Iris pigment epithelial cell (primary cell): ENCODE measurements at regions not wholly inside any gene's neighbourhood (a gene's known extent, or its start where the extent isn't known, plus 50 kb on each side); places are given as distances from the start of the nearest gene placed in this dataset.

Source experiments
- DNase-seq: peaks from one replicate; pipeline ENCODE4 v3.0.0-alpha.2; 2011; ENCODE audit warnings: low read depth

GRCh38 chr18:38972571-38972970 lies 1407.0 kb upstream of the CELF4 start:
- DNase-seq: no peak

- DNase-seq: no peak
These were observed 1406.3 kb upstream of the CELF4 start for GRCh38 chr18:38971881-38972280.

- DNase-seq: peak; percentile 12
These were observed 1401.2 kb upstream of the CELF4 start for GRCh38 chr18:38966841-38967240.

- no peak for DNase-seq
These were observed 1398.5 kb upstream of the CELF4 start for GRCh38 chr18:38963943-38964660.

GRCh38 chr18:38961880-38962279 lies 1396.3 kb upstream of the CELF4 start:
- no peak for DNase-seq

- DNase-seq: no peak
These were observed 1392.1 kb upstream of the CELF4 start for GRCh38 chr18:38957736-38958135.

- no peak for DNase-seq
These were observed 1390.5 kb upstream of the CELF4 start for GRCh38 chr18:38956068-38956467.

- no peak for DNase-seq
These were observed 1386.0 kb upstream of the CELF4 start for GRCh38 chr18:38951633-38952032.

- DNase-seq: no peak
These were observed 1382.8 kb upstream of the CELF4 start for GRCh38 chr18:38948436-38948835.

GRCh38 chr18:38944446-38945024 lies 1378.9 kb upstream of the CELF4 start:
- DNase-seq: no peak

- DNase-seq: no peak
These were observed 1376.3 kb upstream of the CELF4 start for GRCh38 chr18:38941711-38942561.

- peak; percentile 78 for DNase-seq
These were observed 1375.4 kb upstream of the CELF4 start for GRCh38 chr18:38940863-38941531.

- DNase-seq: no peak
These were observed 1374.9 kb upstream of the CELF4 start for GRCh38 chr18:38940475-38940862.

- DNase-seq: no peak
These were observed 1368.4 kb upstream of the CELF4 start for GRCh38 chr18:38933910-38934510.

- DNase-seq: no peak
These were observed 1367.7 kb upstream of the CELF4 start for GRCh38 chr18:38933322-38933721.

GRCh38 chr18:38932752-38933151 lies 1367.2 kb upstream of the CELF4 start:
- DNase-seq: no peak

- DNase-seq: no peak
These were observed 1366.1 kb upstream of the CELF4 start for GRCh38 chr18:38931754-38932050.

- no peak for DNase-seq
These were observed 1365.5 kb upstream of the CELF4 start for GRCh38 chr18:38930881-38931753.

- no peak for DNase-seq
These were observed 1357.9 kb upstream of the CELF4 start for GRCh38 chr18:38923540-38923939.

GRCh38 chr18:38923126-38923525 lies 1357.5 kb upstream of the CELF4 start:
- no peak for DNase-seq

GRCh38 chr18:38909972-38910371 lies 1344.4 kb upstream of the CELF4 start:
- DNase-seq: peak; percentile 10
